ENCODE measurements at regions not wholly inside any gene's neighbourhood (a gene's known extent, or its start where the extent isn't known, plus 50 kb on each side); places are given as distances from the start of the nearest gene placed in this dataset.
"Not testable (repeated sequence)": the region's sequence is repeated elsewhere in the genome, so short reads cannot be mapped to it uniquely, and the experiment has no call there.

GRCh38 chr3:87101861-87102625, 111.1 kb upstream of the VGLL3 start:
- DNase-seq: no peak

GRCh38 chr3:87097733-87098132, 106.8 kb upstream of the VGLL3 start:
- DNase-seq: not testable (repeated sequence)

- no peak for DNase-seq
Measured at GRCh38 chr3:87090631-87091030, 99.7 kb upstream of the VGLL3 start.

- DNase-seq: peak; percentile 88
Measured at GRCh38 chr3:87088993-87089841, 98.3 kb upstream of the VGLL3 start.

- DNase-seq: no peak
Measured at GRCh38 chr3:87088430-87088992, 97.6 kb upstream of the VGLL3 start.

- DNase-seq: no peak
Measured at GRCh38 chr3:87084868-87085267, 93.9 kb upstream of the VGLL3 start.

- peak; percentile 84 for DNase-seq
Measured at GRCh38 chr3:87082796-87083440, 92.0 kb upstream of the VGLL3 start.

- no peak for DNase-seq
Measured at GRCh38 chr3:87077355-87077754, 86.4 kb upstream of the VGLL3 start.

- no peak for DNase-seq
Measured at GRCh38 chr3:87076946-87077345, 86.0 kb upstream of the VGLL3 start.

GRCh38 chr3:87073496-87074145, 82.7 kb upstream of the VGLL3 start:
- no peak for DNase-seq

GRCh38 chr3:87072446-87072845, 81.5 kb upstream of the VGLL3 start:
- no peak for DNase-seq

GRCh38 chr3:87069971-87070370, 79.0 kb upstream of the VGLL3 start:
- peak; percentile 30 for DNase-seq

GRCh38 chr3:87069021-87069420, 78.1 kb upstream of the VGLL3 start:
- no peak for DNase-seq

GRCh38 chr3:87062685-87063084, 71.7 kb upstream of the VGLL3 start:
- DNase-seq: no peak

GRCh38 chr3:87057474-87057873, 66.5 kb upstream of the VGLL3 start:
- DNase-seq: no peak

GRCh38 chr3:87053553-87053952, 62.6 kb upstream of the VGLL3 start:
- DNase-seq: no peak

GRCh38 chr3:87052499-87053260, 61.7 kb upstream of the VGLL3 start:
- DNase-seq: no peak

GRCh38 chr3:87047852-87048251, 56.9 kb upstream of the VGLL3 start:
- DNase-seq: no peak

GRCh38 chr3:87046241-87046640, 55.3 kb upstream of the VGLL3 start:
- DNase-seq: no peak

GRCh38 chr3:87045473-87045872, 54.5 kb upstream of the VGLL3 start:
- DNase-seq: no peak

GRCh38 chr3:87044846-87045245, 53.9 kb upstream of the VGLL3 start:
- DNase-seq: no peak

Data from tongue (tissue), 1 donor.